Stomach (tissue), 8 donors: ENCODE measurements at regions not wholly inside any gene's neighbourhood (a gene's known extent, or its start where the extent isn't known, plus 50 kb on each side); places are given as distances from the start of the nearest gene placed in this dataset.
A peak's percentile ranks its signal among the peaks of the same experiment; 100 is the strongest.

Experiments used
- DNase-seq, 2 donors: peaks; one replicate each; pipeline versions ENCODE4 v3.0.0 to v3.0.0-alpha.2; 2013 to 2019
- H3K27ac ChIP-seq, 5 donors: fragments of 200-600 bp in 4 of 5; sonication (generic) in 4 of 5; one replicate each; pipeline ENCODE4 v1.5.1; 2013 to 2019; ENCODE audit warnings: mild to moderate bottlenecking in 1 of 5, moderate library complexity in 1 of 5
- H3K27me3 ChIP-seq, 3 donors: fragments of 200-600 bp; sonication (generic); one replicate each; pipeline ENCODE4 v1.5.1; 2017 to 2019; ENCODE audit warnings: mixed run types in 1 of 3
- H3K36me3 ChIP-seq, 4 donors: fragments of 200-600 bp; sonication (generic); 1 replicate in 3 of 4; 2 replicates in 1 of 4; pipeline ENCODE4 v1.5.1; 2016 to 2019
- H3K4me1 ChIP-seq, 4 donors: fragments of 200-600 bp; sonication (generic); one replicate each; pipeline ENCODE4 v1.5.1; 2016 to 2019
- H3K4me3 ChIP-seq, 4 donors: fragments of 200-600 bp; sonication (generic) in 3 of 4; one replicate each; pipeline ENCODE4 v1.5.1; 2016 to 2019; ENCODE audit warnings: mild to moderate bottlenecking in 1 of 4
- H3K9me3 ChIP-seq, 4 donors: fragments of 200-600 bp; sonication (generic); one replicate each; pipeline ENCODE4 v1.5.1; 2016 to 2019
- EP300 ChIP-seq: sonication (generic); formaldehyde crosslinking; IDR thresholded peaks from one replicate; pipeline ENCODE4 v1.6.1; 2017; ENCODE audit warnings: antibody characterized with exemption
- POLR2A ChIP-seq, 4 donors: fragments of 450-650 bp; IDR thresholded peaks; one replicate each; pipeline ENCODE4 v1.6.1; 2016; ENCODE audit warnings: antibody characterized with exemption in 4 of 4, control low read depth in 2 of 4, mild to moderate bottlenecking in 1 of 4, moderate library complexity in 1 of 4
- POLR2AphosphoS5 ChIP-seq, 3 donors: sonication (generic); formaldehyde crosslinking; IDR thresholded peaks; one replicate each; pipeline ENCODE4 v1.6.1; 2016; ENCODE audit warnings: antibody characterized with exemption in 3 of 3
- WGBS, 5 donors: extraction: QIAGEN DNeasy Blood & Tissue Kit in 3 of 5; methylation state at CpG; one replicate each; pipeline versions ENCODE4 v1.1.5 to v1.1.7; 2013 to 2018; 5-methylcytosine and 5-hydroxymethylcytosine counted together
- intact Hi-C: fragments of 100-400 bp; cut with DNase I; formaldehyde crosslinking; loops from one replicate; pipeline ENCODE4 v1.15.1; 2023; ENCODE audit warnings: low total_unique reads
- TF ChIP-seq, protein P1 (sequence below), 7 experiments: fragments of 450-650 bp in 4 of 7; fragments of 200-600 bp in 3 of 7; sonication (generic) in 3 of 7; IDR thresholded peaks; one replicate each; pipeline ENCODE4 v1.5.1; 2016 to 2019; ENCODE audit warnings: antibody characterized with exemption in 7 of 7, control low read depth in 2 of 7, mild to moderate bottlenecking in 1 of 7
- donor health status: healthy with polysubstance abuse.
- donor health status: Bipolar disorder and iron deficiency.
- donor health status: healthy.

DNA sequence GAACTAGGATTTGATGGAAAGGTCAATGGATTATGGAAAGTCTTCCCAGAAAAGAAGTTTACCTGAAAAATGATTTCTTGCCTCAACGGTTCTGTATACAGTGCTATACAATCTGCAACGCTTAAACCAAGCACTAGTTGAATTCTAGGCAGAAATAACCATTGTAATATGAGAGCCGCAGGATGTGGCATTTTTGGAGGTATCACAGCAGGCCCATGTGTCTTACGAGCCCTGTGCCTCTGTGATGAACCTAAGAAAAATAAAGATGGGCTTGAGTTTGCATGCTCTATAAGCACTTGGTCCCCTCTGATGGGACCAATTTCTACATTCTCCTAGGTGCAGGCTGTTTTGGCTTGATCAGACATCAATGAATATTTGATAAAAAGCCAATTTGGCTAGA, 78.7 kb upstream of the RFC3 start:
- Histone ChIP-seq H3K4me1 (no peaks in the 10 kb centered on the region), H3K36me3 (no peaks in the 10 kb centered on the region), H3K9me3 (no peaks in the 10 kb centered on the region), H3K4me3 (no peak overlapping the region), H3K27ac (no peak overlapping the region), H3K27me3 (no peaks in the 10 kb centered on the region)
- TF ChIP-seq POLR2A (IDR thresholded peaks at IDR 0.05) (no peak), EP300 (no peak), POLR2AphosphoS5 (IDR thresholded peaks at IDR 0.05) (no peak)
- TF ChIP-seq, protein P1, sequence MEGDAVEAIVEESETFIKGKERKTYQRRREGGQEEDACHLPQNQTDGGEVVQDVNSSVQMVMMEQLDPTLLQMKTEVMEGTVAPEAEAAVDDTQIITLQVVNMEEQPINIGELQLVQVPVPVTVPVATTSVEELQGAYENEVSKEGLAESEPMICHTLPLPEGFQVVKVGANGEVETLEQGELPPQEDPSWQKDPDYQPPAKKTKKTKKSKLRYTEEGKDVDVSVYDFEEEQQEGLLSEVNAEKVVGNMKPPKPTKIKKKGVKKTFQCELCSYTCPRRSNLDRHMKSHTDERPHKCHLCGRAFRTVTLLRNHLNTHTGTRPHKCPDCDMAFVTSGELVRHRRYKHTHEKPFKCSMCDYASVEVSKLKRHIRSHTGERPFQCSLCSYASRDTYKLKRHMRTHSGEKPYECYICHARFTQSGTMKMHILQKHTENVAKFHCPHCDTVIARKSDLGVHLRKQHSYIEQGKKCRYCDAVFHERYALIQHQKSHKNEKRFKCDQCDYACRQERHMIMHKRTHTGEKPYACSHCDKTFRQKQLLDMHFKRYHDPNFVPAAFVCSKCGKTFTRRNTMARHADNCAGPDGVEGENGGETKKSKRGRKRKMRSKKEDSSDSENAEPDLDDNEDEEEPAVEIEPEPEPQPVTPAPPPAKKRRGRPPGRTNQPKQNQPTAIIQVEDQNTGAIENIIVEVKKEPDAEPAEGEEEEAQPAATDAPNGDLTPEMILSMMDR (IDR thresholded peaks at IDR 0.05), result no peak
- intact Hi-C loops, result no loop called here
- DNase-seq, result no peak
- WGBS, 5 donors, result 83 to 92% (median 89%) methylated on average over 4 of the region's 4 CpGs

DNA sequence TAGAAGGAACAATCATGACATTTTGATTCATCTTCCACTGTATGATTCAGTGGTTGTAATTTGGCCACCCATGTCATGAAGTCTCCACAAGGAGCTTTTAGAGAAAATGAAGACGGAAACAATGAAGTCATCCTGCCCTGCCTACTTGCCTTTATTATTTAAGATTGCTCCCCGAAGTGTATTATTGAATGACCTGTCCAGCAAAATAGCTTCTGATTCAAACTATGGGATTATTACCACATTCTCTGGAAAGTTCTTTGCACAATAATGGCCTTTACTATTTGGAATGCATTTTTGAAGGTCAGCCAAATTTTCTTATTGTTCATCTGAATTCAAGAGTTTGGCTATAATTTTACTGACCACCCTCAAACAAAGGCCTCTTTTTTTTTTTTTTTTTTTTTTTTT, 77.8 kb upstream of the RFC3 start:
- TF ChIP-seq POLR2A (IDR thresholded peaks at IDR 0.05) (no peak), EP300 (no peak), POLR2AphosphoS5 (IDR thresholded peaks at IDR 0.05) (peak in 1 of 3 donors; percentile 18)
- TF ChIP-seq, protein P1 (IDR thresholded peaks at IDR 0.05), result no peak
- 55 to 77% (median 64%) methylated on average over 2 of the region's 2 CpGs for WGBS, 5 donors
- intact Hi-C loops, result no loop called here
- Histone ChIP-seq H3K4me3 (no peak overlapping the region), H3K4me1 (peaks cover 0 to 9% (median 7%) of the 10 kb centered on the region in 4 donors), H3K27me3 (no peaks in the 10 kb centered on the region), H3K9me3 (no peaks in the 10 kb centered on the region), H3K36me3 (no peaks in the 10 kb centered on the region), H3K27ac (no peak overlapping the region)
- peak in 1 of 2 donors; percentile 43 for DNase-seq

DNA sequence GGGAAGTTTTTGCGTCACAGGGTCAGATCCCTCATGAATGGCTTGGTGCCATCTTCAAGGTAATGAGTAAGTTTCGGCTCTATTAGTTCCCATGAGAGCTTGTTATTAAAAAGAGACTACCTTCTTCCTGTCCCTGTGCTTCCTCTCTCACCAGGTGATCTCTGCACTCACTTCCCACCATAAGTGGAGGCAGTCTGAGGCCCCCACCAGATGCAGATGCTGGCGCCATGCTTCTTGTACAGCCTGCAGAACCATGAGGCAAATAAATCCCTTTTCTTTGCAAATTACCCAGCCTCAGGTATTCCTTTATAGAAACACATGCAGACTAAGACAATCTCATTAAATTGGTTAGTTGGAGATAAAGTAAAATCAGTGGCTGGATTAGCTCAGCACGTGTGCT, 75.6 kb upstream of the RFC3 start:
- no peak overlapping the region for H3K4me3 ChIP-seq
- TF ChIP-seq EP300 (no peak), POLR2AphosphoS5 (IDR thresholded peaks at IDR 0.05) (no peak), POLR2A (IDR thresholded peaks at IDR 0.05) (no peak)
- TF ChIP-seq, protein P1 (IDR thresholded peaks at IDR 0.05), result no peak
- no peaks in the 10 kb centered on the region for H3K9me3 ChIP-seq
- H3K27ac ChIP-seq, result no peak overlapping the region
- H3K4me1 ChIP-seq, result peaks cover 0 to 19% (median 12%) of the 10 kb centered on the region in 4 donors
- H3K27me3 ChIP-seq, result no peaks in the 10 kb centered on the region
- 85 to 95% (median 92%) methylated on average over 4 of the region's 4 CpGs for WGBS, 5 donors
- DNase-seq, result no peak
- H3K36me3 ChIP-seq, result no peaks in the 10 kb centered on the region
- intact Hi-C loops, result no loop called here

DNA sequence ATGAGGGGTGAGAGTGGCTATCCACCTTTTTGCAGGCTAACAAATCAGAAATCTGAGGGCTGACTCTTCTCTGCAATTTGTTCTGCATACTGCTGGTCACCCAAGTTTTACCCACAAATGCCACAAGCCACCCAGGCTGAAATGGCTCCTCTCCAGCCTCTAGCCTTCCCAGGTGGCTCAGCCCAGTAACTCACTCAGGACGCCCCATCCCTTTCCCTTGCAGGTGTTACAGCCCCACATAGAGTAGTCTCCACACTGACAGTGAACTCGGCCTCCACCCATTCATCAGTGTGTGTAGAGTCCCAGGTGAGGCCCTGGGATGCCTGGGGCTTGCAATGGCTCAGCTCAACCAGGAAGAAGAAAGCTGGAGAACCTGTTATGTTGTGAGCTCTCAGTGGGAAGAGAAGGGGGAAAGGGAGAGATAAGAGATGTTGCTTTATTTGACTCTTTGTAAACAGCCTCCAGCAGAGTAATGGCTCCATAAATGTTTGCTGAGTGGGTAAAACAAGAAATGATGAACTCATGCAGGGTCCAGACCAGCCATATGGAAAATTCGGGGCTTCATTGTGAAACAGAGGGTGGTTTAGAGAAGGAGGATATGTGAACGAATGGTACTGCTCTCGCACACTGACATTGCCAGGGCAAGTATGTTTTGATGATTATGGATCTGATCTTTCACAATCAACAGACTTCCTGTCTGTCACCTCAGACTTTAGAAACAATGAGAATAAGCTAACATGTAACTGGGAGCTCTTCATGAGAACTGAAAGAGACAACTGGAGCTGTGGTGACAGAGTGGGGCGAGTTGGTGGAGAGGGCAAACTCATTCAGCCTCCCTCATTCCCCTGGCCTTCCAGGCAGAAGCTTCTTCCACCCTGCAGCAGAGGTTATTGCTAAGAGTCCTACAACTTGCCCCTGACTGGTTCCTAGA, 74.2 kb upstream of the RFC3 start:
- H3K27ac ChIP-seq, result no peak overlapping the region
- no peaks in the 10 kb centered on the region for H3K36me3 ChIP-seq
- no peak for DNase-seq
- no peaks in the 10 kb centered on the region for H3K27me3 ChIP-seq
- H3K4me3 ChIP-seq, result no peak overlapping the region
- intact Hi-C loops, result no loop called here
- H3K4me1 ChIP-seq, result peaks cover 0 to 19% (median 12%) of the 10 kb centered on the region in 4 donors
- 81 to 89% (median 86%) methylated on average over 6 of the region's 6 CpGs for WGBS, 5 donors
- peaks cover 0 to 7% (median 0%) of the 10 kb centered on the region in 4 donors for H3K9me3 ChIP-seq
- TF ChIP-seq, protein P1 (IDR thresholded peaks at IDR 0.05), result no peak
- TF ChIP-seq EP300 (no peak), POLR2A (IDR thresholded peaks at IDR 0.05) (no peak), POLR2AphosphoS5 (IDR thresholded peaks at IDR 0.05) (no peak)
